Spinal cord (tissue), 9 donors: ENCODE measurements at regions not wholly inside any gene's neighbourhood (a gene's known extent, or its start where the extent isn't known, plus 50 kb on each side); places are given as distances from the start of the nearest gene placed in this dataset.

Experiments used
- DNase-seq, 6 donors: peaks; one replicate each; pipeline versions ENCODE4 v3.0.0 to v3.0.0-alpha.2; 2013 to 2015; ENCODE audit warnings: low spot score in 6 of 6, low read depth in 4 of 6
- H3K27ac ChIP-seq: one replicate; pipeline ENCODE4 v1.5.1; 2013; ENCODE audit warnings: low read depth, low read length, control low read depth
- H3K27me3 ChIP-seq: one replicate; pipeline ENCODE4 v1.6.1; 2013; ENCODE audit warnings: low read length; ENCODE audit not compliant: control insufficient read depth, insufficient read depth
- H3K36me3 ChIP-seq: one replicate; pipeline ENCODE4 v1.6.1; 2013; ENCODE audit warnings: low read length; ENCODE audit not compliant: control insufficient read depth, insufficient read depth
- H3K4me1 ChIP-seq: one replicate; pipeline ENCODE4 v1.6.1; 2013; ENCODE audit warnings: low read length; ENCODE audit not compliant: control insufficient read depth, insufficient read depth
- H3K4me3 ChIP-seq: one replicate; pipeline ENCODE4 v1.5.1; 2013; ENCODE audit warnings: low read depth, low read length, control low read depth
- H3K9me3 ChIP-seq: one replicate; pipeline ENCODE4 v1.6.1; 2013; ENCODE audit warnings: low read length; ENCODE audit not compliant: control insufficient read depth, insufficient read depth
- WGBS: methylation state at CpG from one replicate; pipeline ENCODE4 v1.1.5; 2013; ENCODE audit warnings: missing lambda C conversion rate; ENCODE audit not compliant: insufficient coverage; 5-methylcytosine and 5-hydroxymethylcytosine counted together
- donor health status: healthy.

GRCh38 chr20:43809206-43809819, 82.5 kb upstream of the GTSF1L start:
- H3K27ac ChIP-seq: no peak overlapping the region
- WGBS: no CpG with 5 or more reads among the region's 4 CpGs
- no peaks in the 10 kb centered on the region for H3K27me3 ChIP-seq
- DNase-seq: no peak
- no peak overlapping the region for H3K4me3 ChIP-seq
- no peaks in the 10 kb centered on the region for H3K36me3 ChIP-seq
- no peaks in the 10 kb centered on the region for H3K4me1 ChIP-seq
- peaks cover 5% of the 10 kb centered on the region for H3K9me3 ChIP-seq

DNA sequence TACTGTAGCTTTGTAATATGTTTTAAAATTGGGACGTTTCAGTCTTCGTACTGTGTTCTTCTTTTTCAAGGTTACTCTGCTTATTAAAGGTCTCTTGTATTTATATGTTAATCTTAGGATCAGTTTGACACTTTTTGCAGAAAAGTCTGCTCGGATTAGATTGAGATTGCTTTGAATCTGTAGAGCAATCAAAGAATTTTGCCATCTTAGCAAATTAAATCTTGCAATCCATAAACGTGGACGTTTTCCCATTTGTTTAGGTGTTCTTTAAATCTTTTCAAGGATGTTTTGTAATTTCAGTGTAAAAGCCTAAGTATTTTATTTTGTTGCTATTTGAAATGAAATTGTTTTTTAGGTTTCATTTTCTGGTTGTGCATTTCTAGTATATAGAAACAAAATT, 78.0 kb upstream of the GTSF1L start:
- no peak for DNase-seq
- Histone ChIP-seq H3K9me3 (peaks cover 7% of the 10 kb centered on the region), H3K27ac (no peak overlapping the region), H3K27me3 (no peaks in the 10 kb centered on the region), H3K4me1 (peaks cover 3% of the 10 kb centered on the region), H3K36me3 (no peaks in the 10 kb centered on the region), H3K4me3 (no peak overlapping the region)
- WGBS: 70% methylated on average over 2 of the region's 5 CpGs

GRCh38 chr20:43803276-43803675, 76.5 kb upstream of the GTSF1L start:
- Histone ChIP-seq H3K36me3 (no peaks in the 10 kb centered on the region), H3K4me1 (peaks cover 10% of the 10 kb centered on the region), H3K27me3 (no peaks in the 10 kb centered on the region), H3K9me3 (peaks cover 2% of the 10 kb centered on the region), H3K4me3 (no peak overlapping the region), H3K27ac (no peak overlapping the region)
- no peak for DNase-seq

DNA sequence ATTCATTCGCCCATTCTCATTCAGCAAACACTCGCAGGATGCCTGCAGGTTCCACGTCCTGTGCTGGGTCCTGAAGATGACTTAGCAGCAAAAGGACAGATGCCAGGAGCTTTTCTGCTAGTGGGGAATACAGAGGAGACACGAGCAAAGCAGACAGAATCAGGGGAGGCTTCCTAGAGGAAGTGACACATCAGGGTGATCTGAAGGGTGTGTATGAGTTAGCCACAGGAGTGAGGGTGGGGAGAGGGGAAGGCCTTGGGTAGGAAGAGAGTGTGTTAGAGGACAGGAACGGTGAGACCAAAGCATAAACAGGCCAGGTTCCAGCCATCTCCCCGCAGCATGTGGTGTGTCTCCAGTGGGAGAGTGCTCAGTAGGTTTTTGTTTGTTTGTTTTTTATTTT, 73.4 kb upstream of the GTSF1L start:
- peaks cover 10% of the 10 kb centered on the region for H3K4me1 ChIP-seq
- no peak for DNase-seq

GRCh38 chr20:43799741-43800140, 72.9 kb upstream of the GTSF1L start:
- peaks cover 2% of the 10 kb centered on the region for H3K9me3 ChIP-seq
- peaks cover 10% of the 10 kb centered on the region for H3K4me1 ChIP-seq
- peaks cover 4% of the 10 kb centered on the region for H3K27me3 ChIP-seq
- H3K4me3 ChIP-seq: no peak overlapping the region
- no peaks in the 10 kb centered on the region for H3K36me3 ChIP-seq
- WGBS: 88% methylated on average over 5 of the region's 5 CpGs
- H3K27ac ChIP-seq: no peak overlapping the region
- no peak for DNase-seq

More for the DNA sequence above, 73.4 kb upstream of the GTSF1L start:
- Histone ChIP-seq H3K9me3 (peaks cover 2% of the 10 kb centered on the region), H3K4me3 (no peak overlapping the region), H3K27me3 (peaks cover 4% of the 10 kb centered on the region), H3K36me3 (no peaks in the 10 kb centered on the region), H3K27ac (no peak overlapping the region)
- 88% methylated on average over 5 of the region's 6 CpGs for WGBS

DNA sequence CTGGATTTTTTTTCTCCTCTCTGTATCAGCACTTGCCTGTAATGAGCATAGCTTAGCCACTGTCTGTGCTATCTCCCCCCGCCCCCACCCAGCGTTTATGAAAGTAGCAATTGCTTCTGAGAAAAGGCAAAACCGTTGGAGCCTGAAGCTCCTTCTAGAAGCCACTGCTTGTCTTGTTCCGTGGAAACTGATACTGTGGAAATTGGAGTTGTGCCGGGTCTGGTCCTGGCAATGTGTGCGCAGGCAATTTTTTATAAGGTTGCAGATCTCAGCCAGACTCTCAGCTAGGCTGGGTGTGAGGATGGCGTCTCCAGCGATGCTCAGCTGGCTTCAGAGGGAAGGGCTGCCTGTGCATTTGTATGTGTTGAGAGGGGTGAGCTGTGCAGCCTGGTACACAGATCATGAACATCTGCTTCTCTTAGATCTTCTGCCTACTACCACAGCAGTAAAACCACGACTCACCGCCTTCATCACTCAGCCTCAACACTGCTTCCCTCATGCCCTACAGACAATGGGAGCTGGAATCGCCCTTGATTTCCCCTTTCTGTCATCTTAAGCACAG, 72.4 kb upstream of the GTSF1L start:
- H3K4me3 ChIP-seq: no peak overlapping the region
- no peaks in the 10 kb centered on the region for H3K36me3 ChIP-seq
- H3K9me3 ChIP-seq: peaks cover 2% of the 10 kb centered on the region
- WGBS: 41% methylated on average over 11 of the region's 11 CpGs
- H3K4me1 ChIP-seq: peaks cover 10% of the 10 kb centered on the region
- H3K27me3 ChIP-seq: peaks cover 4% of the 10 kb centered on the region
- no peak overlapping the region for H3K27ac ChIP-seq
- peak in 2 of 6 donors; percentile 73 to 82 for DNase-seq

- H3K4me1 ChIP-seq: peaks cover 10% of the 10 kb centered on the region
- peaks cover 2% of the 10 kb centered on the region for H3K9me3 ChIP-seq
- no peaks in the 10 kb centered on the region for H3K36me3 ChIP-seq
- DNase-seq: peak in 2 of 6 donors; percentile 1 to 52
- H3K27me3 ChIP-seq: peaks cover 4% of the 10 kb centered on the region
- H3K4me3 ChIP-seq: no peak overlapping the region
- WGBS: 54% methylated on average over 2 of the region's 7 CpGs
- H3K27ac ChIP-seq: no peak overlapping the region
Observed at GRCh38 chr20:43798291-43799149, 71.7 kb upstream of the GTSF1L start.

DNA sequence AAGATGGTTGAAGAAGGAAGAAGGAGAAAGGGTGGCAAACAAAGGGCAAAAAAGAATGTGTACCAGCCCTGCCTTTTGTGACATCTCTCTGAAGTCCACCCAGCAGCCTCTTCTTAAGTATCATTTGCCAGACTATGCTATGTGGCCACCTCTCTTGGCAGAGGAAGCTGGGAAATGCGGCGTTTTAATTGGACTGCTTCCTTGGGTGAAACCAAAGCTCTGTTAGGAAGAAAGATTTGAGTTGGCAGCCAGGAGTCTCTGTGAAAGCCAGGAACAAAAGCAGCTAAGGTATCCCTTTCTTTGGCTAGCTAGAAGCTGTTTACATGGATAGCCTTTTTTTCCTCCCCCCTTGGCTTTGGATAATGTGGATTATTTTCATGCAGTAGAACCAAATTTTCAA, 67.5 kb upstream of the GTSF1L start:
- peaks cover 3% of the 10 kb centered on the region for H3K4me1 ChIP-seq
- no peaks in the 10 kb centered on the region for H3K9me3 ChIP-seq
- H3K27me3 ChIP-seq: peaks cover 4% of the 10 kb centered on the region
- no peak overlapping the region for H3K4me3 ChIP-seq
- H3K36me3 ChIP-seq: no peaks in the 10 kb centered on the region
- peak in 2 of 6 donors; percentile 26 to 37 for DNase-seq
- H3K27ac ChIP-seq: no peak overlapping the region
- WGBS: no CpG with 5 or more reads among the region's 2 CpGs

- Histone ChIP-seq H3K9me3 (no peaks in the 10 kb centered on the region), H3K4me1 (no peaks in the 10 kb centered on the region), H3K4me3 (no peak overlapping the region), H3K36me3 (no peaks in the 10 kb centered on the region), H3K27me3 (no peaks in the 10 kb centered on the region), H3K27ac (no peak overlapping the region)
- no peak for DNase-seq
Observed at GRCh38 chr20:43789593-43789992, 62.8 kb upstream of the GTSF1L start.

GRCh38 chr20:43787937-43788336, 61.1 kb upstream of the GTSF1L start:
- Histone ChIP-seq H3K27me3 (no peaks in the 10 kb centered on the region), H3K4me1 (no peaks in the 10 kb centered on the region), H3K9me3 (no peaks in the 10 kb centered on the region), H3K4me3 (no peak overlapping the region), H3K27ac (no peak overlapping the region), H3K36me3 (no peaks in the 10 kb centered on the region)
- WGBS: no CpG with 5 or more reads among the region's 2 CpGs
- DNase-seq: no peak
